Stimulated activated CD4-positive, alpha-beta T cell treated with anti-CD3 and anti-CD28 coated beads, Interleukin-4, amount 100 ng/mL, for 4 hours (primary cell): ENCODE measurements at regions not wholly inside any gene's neighbourhood (a gene's known extent, or its start where the extent isn't known, plus 50 kb on each side); places are given as distances from the start of the nearest gene placed in this dataset.

ENCODE experiments used
- DNase-seq, 2 experiments: peaks; one replicate each; pipeline ENCODE4 v3.0.0-alpha.2; 2020

DNA sequence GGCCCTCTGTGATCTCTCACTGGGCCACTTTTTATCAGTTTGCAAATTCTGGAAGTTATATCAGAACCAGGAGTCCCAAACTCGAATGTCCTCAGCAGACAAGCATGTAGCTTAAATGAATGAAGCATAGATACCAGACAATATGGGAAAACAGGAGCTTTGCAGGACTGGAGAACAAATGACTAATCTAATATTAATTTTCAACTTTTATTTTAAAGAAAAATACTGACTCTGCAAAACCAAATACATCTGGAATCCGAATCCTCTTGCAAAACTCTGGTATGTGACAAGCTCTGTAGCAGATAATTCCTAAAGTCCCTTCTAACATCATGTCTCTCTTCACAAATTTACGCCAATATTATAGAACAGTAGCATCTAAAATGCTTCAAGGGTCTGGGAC lies 427.4 kb downstream of the TTLL7 start:
- DNase-seq, result no peak

GRCh38 chr1:83561346-83561745 lies 437.6 kb downstream of the TTLL7 start:
- DNase-seq, result no peak

DNA sequence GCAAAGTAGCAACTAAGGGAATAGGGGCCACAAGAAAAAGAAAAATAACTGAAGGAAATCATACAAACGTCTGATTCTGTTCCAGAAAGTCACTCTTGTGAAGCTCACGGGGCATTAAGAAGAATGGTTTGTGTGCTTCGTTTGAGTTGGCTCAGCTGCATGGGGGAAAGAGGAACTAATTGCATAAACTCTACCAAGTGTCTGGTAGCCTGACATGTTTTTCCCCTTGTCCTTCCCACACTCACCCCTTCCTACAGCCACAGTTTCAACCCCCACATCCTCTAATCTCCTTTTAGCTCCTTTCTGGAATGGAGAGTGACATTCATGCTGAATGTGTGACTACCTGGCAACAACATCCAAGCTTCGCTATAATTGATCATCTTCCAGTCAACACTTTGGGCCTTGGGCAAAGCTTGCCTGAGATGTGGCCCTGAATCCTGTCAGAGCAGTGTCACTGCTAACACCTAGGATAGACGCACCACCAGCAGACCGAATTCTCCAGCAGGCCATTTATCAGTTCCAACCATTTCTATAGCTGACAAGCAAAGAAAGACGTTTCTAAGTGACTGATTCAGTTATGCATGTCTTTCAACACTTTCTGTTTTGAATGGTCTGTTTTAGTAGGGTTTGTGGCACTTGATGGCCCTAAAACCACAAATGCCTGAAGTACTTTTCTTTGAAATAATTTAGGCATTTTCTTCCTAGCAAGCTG lies 439.6 kb downstream of the TTLL7 start:
- DNase-seq, result no peak

GRCh38 chr1:83555871-83556270 lies 443.1 kb downstream of the TTLL7 start:
- no peak for DNase-seq

GRCh38 chr1:83554174-83554573 lies 444.8 kb downstream of the TTLL7 start:
- no peak for DNase-seq

DNA sequence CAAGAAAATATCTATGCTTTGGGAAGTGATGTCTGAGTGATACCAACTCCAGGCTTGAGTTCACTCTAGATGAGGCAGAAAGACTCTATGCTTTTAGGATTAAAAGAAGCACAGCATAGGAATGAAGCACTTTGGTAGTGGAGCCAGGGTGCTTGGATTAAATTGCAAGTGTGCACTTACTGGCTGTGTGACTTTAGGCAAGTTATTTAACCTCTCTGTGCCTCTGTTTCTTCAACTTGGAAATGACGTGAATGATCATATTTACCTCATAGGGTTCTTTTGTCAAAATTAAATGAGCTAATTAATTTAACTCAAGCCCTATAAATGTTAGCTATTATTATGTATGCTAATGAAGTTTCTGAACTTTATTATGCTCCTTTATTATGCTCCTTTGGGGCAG lies 446.1 kb downstream of the TTLL7 start:
- DNase-seq, result no peak

- DNase-seq, result no peak
These were observed 450.6 kb downstream of the TTLL7 start for GRCh38 chr1:83548311-83548710.

DNA sequence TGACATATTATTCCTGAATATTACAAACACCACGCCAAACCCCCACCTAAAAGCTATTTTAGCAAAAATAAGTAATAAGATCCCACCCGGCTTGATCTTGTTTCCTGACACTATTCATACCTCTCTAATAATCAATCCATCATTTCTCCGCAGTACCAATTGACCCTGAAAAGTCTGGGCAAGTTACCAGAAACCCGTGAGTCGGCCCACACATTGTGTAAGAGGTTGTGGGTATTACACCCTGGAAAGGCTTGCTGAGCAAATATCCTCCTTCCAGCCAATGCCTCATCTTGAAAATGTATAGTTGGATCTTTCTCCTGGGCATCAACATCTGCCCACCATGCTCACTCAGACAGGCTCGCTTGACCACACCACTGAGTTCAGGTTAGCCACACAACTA lies 451.0 kb downstream of the TTLL7 start:
- DNase-seq, result no peak

DNA sequence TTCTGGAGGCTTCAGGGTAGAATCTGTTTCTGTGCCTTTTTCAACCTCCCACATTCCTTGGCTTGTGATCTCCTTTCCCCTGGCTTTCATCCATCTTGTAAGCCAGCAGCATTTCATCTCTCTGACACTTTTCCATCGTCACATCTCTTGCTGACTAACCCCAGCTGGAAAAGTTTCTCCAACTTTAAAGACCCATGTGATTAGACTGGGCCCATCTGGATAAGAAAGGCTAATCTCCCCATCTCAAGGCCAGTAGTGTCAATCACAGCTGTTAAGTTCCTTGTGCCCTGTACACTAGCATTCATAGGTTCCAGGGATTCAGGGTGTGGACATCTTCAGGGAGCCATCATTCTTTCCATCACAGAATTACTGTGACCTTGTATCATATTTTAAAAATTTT lies 452.1 kb downstream of the TTLL7 start:
- DNase-seq, result no peak

GRCh38 chr1:83545066-83545862 lies 453.7 kb downstream of the TTLL7 start:
- DNase-seq, result no peak

GRCh38 chr1:83543222-83543973 lies 455.5 kb downstream of the TTLL7 start:
- no peak for DNase-seq

- DNase-seq, result no peak
These were observed 467.2 kb downstream of the TTLL7 start for GRCh38 chr1:83531521-83532309.

- DNase-seq, result no peak
These were observed 468.4 kb downstream of the TTLL7 start for GRCh38 chr1:83530506-83530905.

- DNase-seq, result no peak
These were observed 470.9 kb downstream of the TTLL7 start for GRCh38 chr1:83527987-83528386.

DNA sequence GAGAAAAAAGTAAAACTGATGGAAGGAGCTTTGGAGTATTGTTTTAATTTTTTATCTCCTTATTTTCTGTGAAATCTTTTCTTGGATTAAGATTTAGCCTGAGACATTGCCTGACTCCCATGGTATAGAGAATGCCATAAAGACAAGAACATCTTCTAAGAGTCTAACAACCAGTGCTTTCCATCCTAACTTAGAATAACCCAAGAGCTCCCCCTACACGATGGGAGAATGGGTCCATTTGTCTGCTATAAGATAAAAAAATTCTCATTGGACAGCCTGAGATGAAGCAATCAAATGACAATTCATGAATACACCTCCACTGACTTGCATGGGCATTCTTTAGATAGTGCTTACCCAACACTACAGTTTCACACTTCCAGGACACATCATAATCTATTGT lies 478.1 kb downstream of the TTLL7 start:
- no peak for DNase-seq

- no peak for DNase-seq
These were observed 482.6 kb downstream of the TTLL7 start for GRCh38 chr1:83516369-83516768.

- peak in 1 of 2 experiments; percentile 1 for DNase-seq
These were observed 483.3 kb downstream of the TTLL7 start for GRCh38 chr1:83515578-83516154.

- DNase-seq, result no peak
These were observed 486.3 kb downstream of the TTLL7 start for GRCh38 chr1:83512373-83513193.

DNA sequence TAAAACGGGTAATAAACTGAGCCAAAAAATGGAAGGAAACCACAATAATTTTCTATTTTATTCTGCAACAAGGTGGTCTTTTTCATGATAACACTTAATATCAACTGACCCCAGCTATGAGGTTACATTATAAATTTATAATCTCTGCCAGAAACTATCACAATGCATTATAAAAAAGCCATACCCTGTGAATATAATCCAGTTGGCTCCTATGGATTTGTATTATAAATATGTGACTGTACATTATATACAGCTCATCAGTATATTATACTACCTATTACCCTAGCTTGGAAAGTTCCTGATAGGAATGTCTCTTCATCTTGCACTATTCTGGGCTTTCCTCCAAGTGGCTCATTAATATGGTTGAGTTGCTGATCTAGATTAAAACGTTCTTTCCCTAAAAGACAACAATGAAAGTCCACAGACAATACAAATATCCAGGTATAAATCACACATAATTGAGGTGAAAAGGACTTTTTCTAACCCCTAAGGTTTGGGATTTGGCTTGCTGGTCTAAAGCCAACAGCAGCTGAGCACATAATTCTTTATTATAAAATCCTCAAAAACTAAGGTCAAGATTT lies 487.7 kb downstream of the TTLL7 start:
- no peak for DNase-seq

DNA sequence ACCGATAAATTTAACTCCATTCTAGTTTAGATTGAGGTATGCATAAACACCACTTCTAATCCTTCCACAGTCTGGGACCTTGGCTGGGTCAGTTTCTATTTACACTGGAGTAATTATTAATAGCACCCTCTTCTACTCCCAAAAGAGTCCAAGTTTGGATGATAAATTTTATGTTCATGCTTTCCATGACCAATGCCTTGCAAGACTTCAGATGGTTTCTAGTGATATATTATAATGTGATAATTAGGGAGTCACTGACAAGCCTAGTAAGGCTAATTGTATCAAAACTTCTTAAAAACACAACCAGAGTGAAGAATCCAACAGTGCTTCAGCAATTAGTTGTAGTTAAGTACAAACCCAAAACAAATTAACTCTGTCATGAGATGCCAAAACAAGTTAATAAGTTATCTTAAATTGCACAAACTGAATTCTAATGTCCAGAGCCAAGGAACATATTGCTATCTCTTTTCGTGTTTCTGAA lies 489.6 kb downstream of the TTLL7 start:
- DNase-seq, result no peak
